Erythroblast (primary cell): ENCODE measurements at regions not wholly inside any gene's neighbourhood (a gene's known extent, or its start where the extent isn't known, plus 50 kb on each side); places are given as distances from the start of the nearest gene placed in this dataset.

ENCODE experiments used
- GATA1 ChIP-seq: IDR thresholded peaks from 2 replicates; pipeline ENCODE4 v1.6.1; 2011; ENCODE audit warnings: low read depth, mild to moderate bottlenecking, control low read depth, low read length, moderate library complexity
- POLR2A ChIP-seq: IDR thresholded peaks from 2 replicates; pipeline ENCODE4 v1.6.1; 2011; ENCODE audit warnings: mild to moderate bottlenecking, low read length

DNA sequence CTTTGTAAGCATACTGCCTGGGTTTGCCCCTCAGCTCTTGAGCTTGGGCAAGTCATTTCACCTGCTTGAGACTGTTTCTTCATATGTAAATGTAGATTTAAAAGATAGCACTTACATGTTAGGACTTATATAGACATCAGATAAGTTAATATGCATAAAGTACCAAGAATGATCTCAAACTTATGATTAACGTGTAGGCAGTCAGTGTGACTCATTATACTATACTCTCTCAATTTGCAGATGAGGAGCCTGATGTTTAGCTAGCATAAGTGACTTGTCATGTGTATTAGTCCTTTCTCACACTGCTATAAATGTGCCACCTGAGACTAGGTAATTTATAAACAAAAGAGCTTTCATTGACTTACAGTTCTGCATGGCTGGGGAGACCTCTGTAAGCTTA lies 690.5 kb downstream of the KCNJ2 start:
- TF ChIP-seq POLR2A (no peak), GATA1 (no peak)
